ENCODE measurements at regions not wholly inside any gene's neighbourhood (a gene's known extent, or its start where the extent isn't known, plus 50 kb on each side); places are given as distances from the start of the nearest gene placed in this dataset.

GRCh38 chr20:1824834-1825233, 70.4 kb upstream of the SIRPA start:
- POLR2A ChIA-PET: no interaction called here
- Mint-ChIP-seq H3K9me3 (peaks cover 3% of the 10 kb centered on the region), H3K36me3 (0 out of 2 replicates have a peak, but pooled peaks cover 2% of the 10 kb centered on the region), H3K27me3 (ENCODE audit: low read depth) (no peaks in the 10 kb centered on the region; the same call in 1 of the 2 replicates), H3K4me1 (peaks cover 14% of the 10 kb centered on the region), H3K27ac (no peak overlapping the region), H3K4me3 (no peak overlapping the region)
- TF ChIP-seq ZNF671 (CRISPR knock-in tag; IDR thresholded peaks at IDR 0.05) (no peak), ZNF281 (CRISPR knock-in tag; IDR thresholded peaks at IDR 0.05) (no peak), ZNF232 (CRISPR knock-in tag; IDR thresholded peaks at IDR 0.05) (no peak), ZBTB21 (CRISPR knock-in tag; IDR thresholded peaks at IDR 0.05; ENCODE audit: borderline replicate concordance) (no peak), ZNF263 (CRISPR knock-in tag; IDR thresholded peaks at IDR 0.05; ENCODE audit: low read depth) (no peak), ZNF532 (CRISPR knock-in tag; IDR thresholded peaks at IDR 0.05; ENCODE audit: borderline replicate concordance) (no peak), MXD4 (CRISPR knock-in tag; IDR thresholded peaks at IDR 0.05; ENCODE audit: borderline replicate concordance) (no peak), PREB (CRISPR knock-in tag; IDR thresholded peaks at IDR 0.05; ENCODE audit: borderline replicate concordance) (no peak), GTF2I (CRISPR knock-in tag; conservative IDR thresholded peaks at IDR 0.05) (no peak)
- ATAC-seq (no peak), DNase-seq (ENCODE audit: low spot score) (no peak)
- CTCF ChIA-PET: interaction anchor here (1.9 kb wide), 1 partner anchor 22 kb away, joined by 5 read pairs; no protein-coding TSS in a partner anchor

- CTCF ChIA-PET: interaction anchor here (1.9 kb wide), 1 partner anchor 22 kb away, joined by 5 read pairs; no protein-coding TSS in a partner anchor
- Mint-ChIP-seq H3K36me3 (0 out of 2 replicates have a peak, but pooled peaks cover 2% of the 10 kb centered on the region), H3K27me3 (ENCODE audit: low read depth) (no peaks in the 10 kb centered on the region; the same call in 1 of the 2 replicates), H3K27ac (no peak overlapping the region), H3K4me1 (peaks cover 21% of the 10 kb centered on the region), H3K9me3 (peaks cover 3% of the 10 kb centered on the region), H3K4me3 (no peak overlapping the region)
- DNase-seq (ENCODE audit: low spot score) (no peak), ATAC-seq (no peak)
- POLR2A ChIA-PET: no interaction called here
- TF ChIP-seq USF2 (CRISPR knock-in tag; IDR thresholded peaks at IDR 0.05) (no peak), ZNF232 (CRISPR knock-in tag; IDR thresholded peaks at IDR 0.05) (no peak), SMAD4 (CRISPR knock-in tag; IDR thresholded peaks at IDR 0.05) (no peak), ZNF281 (CRISPR knock-in tag; IDR thresholded peaks at IDR 0.05) (no peak), USF1 (CRISPR knock-in tag; IDR thresholded peaks at IDR 0.05) (no peak), ATF2 (CRISPR knock-in tag; IDR thresholded peaks at IDR 0.05; ENCODE audit: borderline replicate concordance, low read depth) (no peak), E2F4 (CRISPR knock-in tag; IDR thresholded peaks at IDR 0.05; ENCODE audit: borderline replicate concordance, low read depth) (no peak), TEAD4 (CRISPR knock-in tag; IDR thresholded peaks at IDR 0.05) (no peak), ZNF416 (CRISPR knock-in tag; IDR thresholded peaks at IDR 0.05) (no peak)
Observed at GRCh38 chr20:1824181-1824580, 71.0 kb upstream of the SIRPA start.

Data from WTC11 (cell line).